Right lobe of liver (tissue), 4 donors: ENCODE measurements at regions not wholly inside any gene's neighbourhood (a gene's known extent, or its start where the extent isn't known, plus 50 kb on each side); places are given as distances from the start of the nearest gene placed in this dataset.

Source experiments
- CTCF ChIP-seq, 4 donors: fragments of 200-600 bp in 3 of 4; fragments of 450-650 bp in 1 of 4; IDR thresholded peaks; one replicate each; pipeline versions ENCODE4 v1.5.1 to v1.8.0; 2016 to 2022; ENCODE audit warnings: antibody characterized with exemption in 4 of 4, mild to moderate bottlenecking in 2 of 4
- POLR2A ChIP-seq: fragments of 450-650 bp; IDR thresholded peaks from one replicate; pipeline ENCODE4 v1.6.1; 2017; ENCODE audit warnings: antibody characterized with exemption, mild to moderate bottlenecking
- donor health status: DM: no; HTN: no; CAD: no.
- donor health status: DM: no; HTN: no; CAD: no.
- donor health status: DM: no; HTN: yes; CAD: no.

- no peak for TF ChIP-seq CTCF (IDR thresholded peaks at IDR 0.05)
- no peak for TF ChIP-seq POLR2A
These were observed 316.3 kb downstream of the TMEM167A start for GRCh38 chr5:82760856-82761255.
